ENCODE measurements at regions not wholly inside any gene's neighbourhood (a gene's known extent, or its start where the extent isn't known, plus 50 kb on each side); places are given as distances from the start of the nearest gene placed in this dataset.
"Not testable (repeated sequence)": the region's sequence is repeated elsewhere in the genome, so short reads cannot be mapped to it uniquely, and the experiment has no call there.

- not testable (repeated sequence) for H3K27ac ChIP-seq (ENCODE audit: low read depth, low read length); H3K79me2 ChIP-seq (ENCODE audit: insufficient read depth, low read length); H4K20me1 ChIP-seq (ENCODE audit: low read depth, low read length); H3K9me2 ChIP-seq (replicated peaks; ENCODE audit: insufficient read depth, low read length); H3K4me2 ChIP-seq (ENCODE audit: low read depth, low read length, poor library complexity, severe bottlenecking); H3K27me3 ChIP-seq (ENCODE audit: low read length); H3K9ac ChIP-seq (ENCODE audit: low read length); H3K4me3 ChIP-seq (ENCODE audit: insufficient read depth, low read length, poor library complexity, severe bottlenecking); H3K36me3 ChIP-seq (ENCODE audit: low read length); H3K9me3 ChIP-seq (ENCODE audit: insufficient read depth, low read length); H3F3A ChIP-seq (ENCODE audit: insufficient read depth); H2AFZ ChIP-seq (ENCODE audit: low read depth, low read length, severe bottlenecking)
Measured at GRCh38 chr16:29323725-29324124, 82.8 kb downstream of the NPIPB11 start.

- Histone ChIP-seq H3K36me3 (ENCODE audit: low read length) (no peaks in the 10 kb centered on the region), H3K9ac (ENCODE audit: low read length) (no peak overlapping the region), H3K4me3 (ENCODE audit: insufficient read depth, low read length, poor library complexity, severe bottlenecking) (no peak overlapping the region), H3F3A (ENCODE audit: insufficient read depth) (no peaks in the 10 kb centered on the region), H3K4me2 (ENCODE audit: low read depth, low read length, poor library complexity, severe bottlenecking) (no peak overlapping the region), H3K27ac (ENCODE audit: low read depth, low read length) (no peak overlapping the region), H4K20me1 (ENCODE audit: low read depth, low read length) (no peaks in the 10 kb centered on the region), H3K79me2 (ENCODE audit: insufficient read depth, low read length) (no peaks in the 10 kb centered on the region), H3K9me3 (ENCODE audit: insufficient read depth, low read length) (no peaks in the 10 kb centered on the region), H2AFZ (ENCODE audit: low read depth, low read length, severe bottlenecking) (no peak overlapping the region), H3K27me3 (ENCODE audit: low read length) (no peaks in the 10 kb centered on the region), H3K9me2 (replicated peaks; ENCODE audit: insufficient read depth, low read length) (no peaks in the 10 kb centered on the region)
- TF ChIP-seq EZH2phosphoT487 (conservative IDR thresholded peaks at IDR 0.05; ENCODE audit: low read length): no peak
- no peak for TF ChIP-seq CTCF (IDR thresholded peaks at IDR 0.05; ENCODE audit: insufficient read depth, low read length, poor library complexity, severe bottlenecking)
Measured at GRCh38 chr16:29321585-29321984, 84.9 kb downstream of the NPIPB11 start.

GRCh38 chr16:29321000-29321393 lies 85.5 kb downstream of the NPIPB11 start:
- Histone ChIP-seq H3K9ac (ENCODE audit: low read length) (no peak overlapping the region), H3K9me3 (ENCODE audit: insufficient read depth, low read length) (no peaks in the 10 kb centered on the region), H3K4me3 (ENCODE audit: insufficient read depth, low read length, poor library complexity, severe bottlenecking) (no peak overlapping the region), H3K27ac (ENCODE audit: low read depth, low read length) (no peak overlapping the region), H4K20me1 (ENCODE audit: low read depth, low read length) (no peaks in the 10 kb centered on the region), H3K27me3 (ENCODE audit: low read length) (no peaks in the 10 kb centered on the region), H3K79me2 (ENCODE audit: insufficient read depth, low read length) (no peaks in the 10 kb centered on the region), H2AFZ (ENCODE audit: low read depth, low read length, severe bottlenecking) (no peak overlapping the region), H3K36me3 (ENCODE audit: low read length) (no peaks in the 10 kb centered on the region), H3K4me2 (ENCODE audit: low read depth, low read length, poor library complexity, severe bottlenecking) (no peak overlapping the region), H3F3A (ENCODE audit: insufficient read depth) (no peaks in the 10 kb centered on the region), H3K9me2 (replicated peaks; ENCODE audit: insufficient read depth, low read length) (no peaks in the 10 kb centered on the region)
- TF ChIP-seq EZH2phosphoT487 (conservative IDR thresholded peaks at IDR 0.05; ENCODE audit: low read length): no peak

- H3K36me3 ChIP-seq (ENCODE audit: low read length): no peaks in the 10 kb centered on the region
Measured at GRCh38 chr16:29320274-29320999, 86.1 kb downstream of the NPIPB11 start.

More at GRCh38 chr16:29320274-29320999, 86.1 kb downstream of the NPIPB11 start:
- Histone ChIP-seq H3F3A (ENCODE audit: insufficient read depth) (no peaks in the 10 kb centered on the region), H3K9me2 (replicated peaks; ENCODE audit: insufficient read depth, low read length) (no peaks in the 10 kb centered on the region), H3K9ac (ENCODE audit: low read length) (no peak overlapping the region), H3K4me2 (ENCODE audit: low read depth, low read length, poor library complexity, severe bottlenecking) (no peak overlapping the region), H4K20me1 (ENCODE audit: low read depth, low read length) (no peaks in the 10 kb centered on the region), H3K9me3 (ENCODE audit: insufficient read depth, low read length) (no peaks in the 10 kb centered on the region), H3K27ac (ENCODE audit: low read depth, low read length) (no peak overlapping the region), H2AFZ (ENCODE audit: low read depth, low read length, severe bottlenecking) (no peak overlapping the region), H3K79me2 (ENCODE audit: insufficient read depth, low read length) (no peaks in the 10 kb centered on the region), H3K4me3 (ENCODE audit: insufficient read depth, low read length, poor library complexity, severe bottlenecking) (no peak overlapping the region), H3K27me3 (ENCODE audit: low read length) (no peaks in the 10 kb centered on the region)
- TF ChIP-seq EZH2phosphoT487 (conservative IDR thresholded peaks at IDR 0.05; ENCODE audit: low read length) (no peak), CTCF (IDR thresholded peaks at IDR 0.05; ENCODE audit: insufficient read depth, low read length, poor library complexity, severe bottlenecking) (no peak)
